ENCODE measurements at regions not wholly inside any gene's neighbourhood (a gene's known extent, or its start where the extent isn't known, plus 50 kb on each side); places are given as distances from the start of the nearest gene placed in this dataset.
A peak's percentile ranks its signal among the peaks of the same experiment; 100 is the strongest.
"Not testable (repeated sequence)": the region's sequence is repeated elsewhere in the genome, so short reads cannot be mapped to it uniquely, and the experiment has no call there.

GRCh38 chr6:27674882-27675281 lies 202.0 kb upstream of the ZNF184 start:
- no peak for DNase-seq (ENCODE audit: low read depth)

- DNase-seq (ENCODE audit: low read depth) = no peak
Observed at GRCh38 chr6:27672113-27672799, 199.4 kb upstream of the ZNF184 start.

DNA sequence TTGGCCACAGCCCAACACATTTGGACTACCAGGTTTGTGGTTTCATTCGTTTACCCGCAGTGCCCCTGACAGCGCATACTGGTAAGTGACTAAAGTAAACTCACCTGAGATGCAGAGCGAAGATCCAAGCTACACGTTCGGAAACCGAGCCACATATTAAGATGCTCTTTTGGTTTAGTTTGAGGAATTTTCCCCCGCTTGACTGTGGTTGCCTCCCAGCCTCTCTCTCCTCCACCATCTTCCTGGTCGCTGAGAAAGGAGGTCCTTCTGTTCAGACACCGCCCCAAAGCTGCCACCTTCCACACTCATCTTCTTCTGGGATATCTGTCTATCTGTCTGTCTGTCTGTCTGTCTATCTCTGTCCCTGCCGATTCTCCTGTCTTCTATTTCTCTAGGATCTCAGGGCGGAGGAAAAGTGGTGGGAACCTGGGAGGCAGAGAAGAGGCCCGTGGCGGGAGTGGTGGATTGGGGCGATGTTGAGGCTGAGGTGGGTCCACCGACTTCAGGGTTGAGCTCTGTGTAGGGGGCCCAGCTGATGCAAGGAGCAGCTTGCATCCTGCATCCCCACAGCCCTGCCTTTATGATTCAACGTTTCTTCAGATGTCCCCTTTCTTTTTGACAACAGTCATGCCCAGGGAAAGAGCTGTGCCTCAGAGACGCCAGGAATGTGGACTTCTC lies 196.9 kb upstream of the ZNF184 start:
- no peak for DNase-seq (ENCODE audit: low read depth)

- no peak for DNase-seq (ENCODE audit: low read depth)
Observed at GRCh38 chr6:27669295-27669623, 196.4 kb upstream of the ZNF184 start.

- DNase-seq (ENCODE audit: low read depth) = peak; percentile 57
Observed at GRCh38 chr6:27668442-27669294, 195.8 kb upstream of the ZNF184 start.

GRCh38 chr6:27667657-27668441 lies 194.9 kb upstream of the ZNF184 start:
- no peak for DNase-seq (ENCODE audit: low read depth)

DNA sequence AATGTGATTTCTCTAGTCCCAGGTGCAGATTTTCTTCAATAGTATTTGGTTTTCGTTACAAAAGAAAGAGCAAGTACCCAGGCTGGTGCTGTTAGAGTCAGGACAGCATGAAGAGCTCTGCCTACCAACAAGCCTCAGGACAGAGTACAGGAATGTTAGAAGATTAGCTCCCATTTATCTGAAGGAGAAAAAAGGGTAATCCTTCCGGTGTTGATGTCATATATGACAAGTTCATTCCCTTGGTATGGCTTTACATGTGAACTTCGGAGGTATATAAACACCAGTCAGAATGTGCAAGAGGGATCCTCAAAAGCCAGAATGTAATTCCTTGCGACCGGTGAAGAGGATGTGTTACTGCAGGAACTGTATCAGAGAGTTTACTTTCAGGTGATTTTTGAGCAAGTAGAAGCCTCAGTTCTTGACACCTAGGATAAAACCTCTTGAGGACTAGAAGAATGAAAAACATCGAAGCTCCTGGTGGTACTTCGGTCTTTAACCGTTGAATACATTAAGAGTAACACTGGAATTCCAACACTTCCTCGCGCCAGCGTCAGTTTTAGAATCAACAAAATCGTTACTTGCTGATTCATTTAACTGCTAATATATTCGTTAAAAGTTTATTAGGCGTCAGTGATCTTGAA lies 194.2 kb upstream of the ZNF184 start:
- DNase-seq (ENCODE audit: low read depth) = no peak

DNA sequence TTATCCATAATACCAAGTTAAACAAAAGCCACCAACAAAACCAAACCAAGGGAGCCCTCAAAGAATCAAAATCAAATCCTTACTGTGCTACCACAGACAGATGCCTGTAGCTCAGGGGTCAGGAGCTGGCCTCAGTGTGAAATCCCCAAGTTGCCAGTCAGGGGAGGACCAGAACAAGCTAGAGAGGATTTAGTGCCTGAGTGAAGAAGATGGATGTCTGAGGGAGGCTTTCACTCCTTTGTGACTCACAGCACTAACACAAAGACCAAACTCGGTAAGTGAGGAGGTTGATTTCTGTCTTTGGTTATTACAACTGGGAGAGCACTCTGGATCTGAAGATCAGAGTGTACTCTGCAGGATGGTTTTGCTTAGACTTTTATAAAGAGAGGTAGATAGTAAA lies 189.9 kb upstream of the ZNF184 start:
- DNase-seq (ENCODE audit: low read depth) = no peak

GRCh38 chr6:27662212-27662611 lies 189.3 kb upstream of the ZNF184 start:
- DNase-seq (ENCODE audit: low read depth) = not testable (repeated sequence)

- DNase-seq (ENCODE audit: low read depth) = not testable (repeated sequence)
Observed at GRCh38 chr6:27653143-27653825, 180.4 kb upstream of the ZNF184 start.

- no peak for DNase-seq (ENCODE audit: low read depth)
Observed at GRCh38 chr6:27651371-27651732, 178.4 kb upstream of the ZNF184 start.

DNA sequence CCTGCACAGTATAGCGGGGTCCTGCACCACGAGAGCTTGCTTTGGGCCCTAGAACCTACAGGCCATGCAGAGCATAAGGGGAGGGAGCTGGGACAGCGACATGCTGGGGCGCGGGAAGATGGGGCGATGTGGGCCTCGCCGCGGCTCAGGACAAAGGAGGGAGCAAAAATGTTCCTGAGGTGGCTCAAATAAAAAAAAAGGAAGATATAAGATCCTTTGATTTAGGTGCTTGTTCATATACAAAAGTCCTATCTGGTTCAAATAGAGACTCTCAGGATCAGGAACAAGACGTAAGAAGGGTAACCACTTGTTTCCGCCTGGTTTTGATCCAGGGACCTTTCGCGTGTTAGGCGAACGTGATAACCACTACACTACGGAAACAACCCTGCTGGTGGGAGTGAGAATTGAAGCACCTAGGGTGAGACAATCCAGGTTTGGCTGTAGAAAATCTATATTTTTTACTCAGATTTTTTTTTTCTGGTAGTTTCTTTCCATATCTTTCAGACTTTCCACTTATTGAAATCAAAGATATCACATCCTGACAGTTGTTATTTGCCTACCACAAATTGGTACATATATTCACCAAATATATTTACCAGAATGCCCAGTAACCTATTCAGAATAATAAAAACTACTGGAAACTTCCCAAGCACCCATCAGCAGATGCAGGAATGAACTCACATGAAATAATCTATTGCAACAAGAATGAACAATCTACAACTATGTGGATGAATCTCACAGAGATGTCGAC lies 177.9 kb upstream of the ZNF184 start:
- DNase-seq (ENCODE audit: low read depth) = peak; percentile 37

DNA sequence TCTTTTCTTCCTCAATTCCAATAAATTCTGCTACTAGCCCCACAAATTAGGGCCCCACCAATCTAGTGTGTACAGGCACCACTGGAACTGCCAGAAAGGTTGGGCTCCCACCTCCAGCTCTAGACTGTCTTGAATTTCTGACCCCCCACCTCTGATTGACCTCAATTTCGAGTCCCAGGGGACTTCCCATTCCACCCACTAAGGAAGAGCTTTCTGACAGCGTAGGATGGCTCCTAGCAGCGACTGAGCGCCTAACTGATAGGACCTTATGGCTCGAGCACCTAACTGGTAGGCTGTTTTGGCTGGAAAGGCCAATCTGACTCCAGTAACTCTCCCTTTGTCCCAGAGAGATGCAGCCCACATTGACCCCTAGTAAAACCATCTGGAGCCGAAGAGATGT lies 171.6 kb upstream of the ZNF184 start:
- no peak for DNase-seq (ENCODE audit: low read depth)

DNA sequence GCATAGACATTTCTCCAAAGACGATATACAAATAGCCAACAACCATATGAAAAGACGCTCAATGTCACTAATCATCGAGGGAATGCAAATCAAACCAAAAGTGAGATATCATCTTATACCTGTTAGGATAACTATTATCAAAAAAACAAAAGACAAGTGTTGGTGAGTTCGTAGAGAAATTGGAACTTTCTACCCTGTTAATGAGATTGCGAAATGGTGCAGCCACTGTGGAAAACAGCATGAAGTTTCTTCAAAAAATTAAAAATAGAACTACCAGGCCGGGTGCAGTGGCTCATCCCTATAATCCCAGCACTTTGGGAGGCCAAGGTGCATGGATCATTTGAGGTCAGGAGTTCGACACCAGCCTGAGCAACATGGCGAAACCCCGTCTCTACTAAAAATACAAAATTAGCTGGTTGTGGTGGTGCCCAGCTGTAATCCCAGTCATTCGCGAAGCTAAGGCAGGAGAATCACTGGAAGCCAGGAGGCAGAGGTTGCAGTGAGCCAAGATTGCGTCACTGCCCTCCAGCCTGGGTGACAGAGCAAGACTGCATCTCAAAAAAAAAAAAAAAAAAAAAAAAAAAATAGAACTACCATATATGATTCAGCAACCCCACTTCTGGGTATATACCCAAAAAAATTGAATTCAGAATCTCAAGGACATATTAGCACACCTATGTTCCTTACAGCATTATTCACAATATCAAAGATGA lies 170.0 kb upstream of the ZNF184 start:
- DNase-seq (ENCODE audit: low read depth) = no peak

- DNase-seq (ENCODE audit: low read depth) = not testable (repeated sequence)
Observed at GRCh38 chr6:27635886-27636285, 163.0 kb upstream of the ZNF184 start.

DNA sequence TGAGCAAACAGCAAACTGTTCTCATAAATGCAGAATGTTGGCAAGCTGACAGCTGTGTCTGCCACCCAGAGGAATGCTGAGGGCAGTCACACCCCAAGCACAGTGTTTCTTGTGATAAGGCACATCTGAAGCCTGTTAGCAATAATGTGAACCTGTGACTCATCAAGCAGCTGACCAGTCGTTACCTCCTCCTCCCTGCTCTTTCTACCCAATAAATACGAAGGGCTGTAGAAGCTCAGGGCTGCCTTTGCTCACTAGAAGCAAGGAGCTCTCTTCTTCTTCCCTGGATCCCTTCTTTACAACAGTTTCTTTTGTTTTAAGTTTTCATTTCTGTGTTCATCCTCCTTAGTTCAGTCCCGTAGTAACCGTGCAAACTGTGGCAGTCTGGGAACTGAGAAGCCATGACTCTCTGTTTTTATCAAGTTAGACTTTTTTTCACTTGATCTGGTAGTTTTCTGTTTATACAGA lies 160.3 kb upstream of the ZNF184 start:
- DNase-seq (ENCODE audit: low read depth) = not testable (repeated sequence)

- DNase-seq (ENCODE audit: low read depth) = no peak
Observed at GRCh38 chr6:27631609-27631916, 158.7 kb upstream of the ZNF184 start.

- peak; percentile 36 for DNase-seq (ENCODE audit: low read depth)
Observed at GRCh38 chr6:27630727-27631608, 158.1 kb upstream of the ZNF184 start.

Measured in stimulated activated CD8-positive, alpha-beta memory T cell treated with anti-CD3 and anti-CD28 coated beads, Interleukin-7, amount 100 ng/mL, for 24 hours (primary cell).